ENCODE measurements at regions not wholly inside any gene's neighbourhood (a gene's known extent, or its start where the extent isn't known, plus 50 kb on each side); places are given as distances from the start of the nearest gene placed in this dataset.

DNA sequence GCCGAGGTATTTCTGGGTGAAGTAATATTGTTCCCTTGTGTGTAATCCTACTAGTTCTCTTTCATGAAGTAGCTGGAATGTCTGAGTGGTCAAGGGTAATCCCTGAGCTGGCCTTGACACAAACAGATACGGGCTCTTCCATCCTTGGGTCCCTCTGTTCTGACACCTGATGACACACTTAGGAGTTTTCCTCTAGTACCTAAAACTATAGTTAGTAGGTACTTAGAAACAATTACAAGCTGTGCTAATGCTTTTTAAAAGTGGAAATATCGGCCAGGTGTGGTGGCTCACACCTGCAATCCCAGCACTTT is 59.2 kb upstream of the IL1R1 start:
- TF ChIP-seq, protein P1, sequence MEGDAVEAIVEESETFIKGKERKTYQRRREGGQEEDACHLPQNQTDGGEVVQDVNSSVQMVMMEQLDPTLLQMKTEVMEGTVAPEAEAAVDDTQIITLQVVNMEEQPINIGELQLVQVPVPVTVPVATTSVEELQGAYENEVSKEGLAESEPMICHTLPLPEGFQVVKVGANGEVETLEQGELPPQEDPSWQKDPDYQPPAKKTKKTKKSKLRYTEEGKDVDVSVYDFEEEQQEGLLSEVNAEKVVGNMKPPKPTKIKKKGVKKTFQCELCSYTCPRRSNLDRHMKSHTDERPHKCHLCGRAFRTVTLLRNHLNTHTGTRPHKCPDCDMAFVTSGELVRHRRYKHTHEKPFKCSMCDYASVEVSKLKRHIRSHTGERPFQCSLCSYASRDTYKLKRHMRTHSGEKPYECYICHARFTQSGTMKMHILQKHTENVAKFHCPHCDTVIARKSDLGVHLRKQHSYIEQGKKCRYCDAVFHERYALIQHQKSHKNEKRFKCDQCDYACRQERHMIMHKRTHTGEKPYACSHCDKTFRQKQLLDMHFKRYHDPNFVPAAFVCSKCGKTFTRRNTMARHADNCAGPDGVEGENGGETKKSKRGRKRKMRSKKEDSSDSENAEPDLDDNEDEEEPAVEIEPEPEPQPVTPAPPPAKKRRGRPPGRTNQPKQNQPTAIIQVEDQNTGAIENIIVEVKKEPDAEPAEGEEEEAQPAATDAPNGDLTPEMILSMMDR (IDR thresholded peaks at IDR 0.05): no peak
- no peak for DNase-seq
- intact Hi-C loops (cut with DNase I): no loop called here
- no peak overlapping the region for H3K9ac ChIP-seq (ENCODE audit: low read depth in 2 of 2, low read length in 2 of 2)
- no peak overlapping the region for H3K4me3 ChIP-seq
- H3K4me1 ChIP-seq: no peaks in the 10 kb centered on the region
- no peaks in the 10 kb centered on the region for H3K36me3 ChIP-seq
- H3K9me3 ChIP-seq: no peaks in the 10 kb centered on the region
- H3K27me3 ChIP-seq: no peaks in the 10 kb centered on the region
- H3K27ac ChIP-seq: no peak overlapping the region

DNA sequence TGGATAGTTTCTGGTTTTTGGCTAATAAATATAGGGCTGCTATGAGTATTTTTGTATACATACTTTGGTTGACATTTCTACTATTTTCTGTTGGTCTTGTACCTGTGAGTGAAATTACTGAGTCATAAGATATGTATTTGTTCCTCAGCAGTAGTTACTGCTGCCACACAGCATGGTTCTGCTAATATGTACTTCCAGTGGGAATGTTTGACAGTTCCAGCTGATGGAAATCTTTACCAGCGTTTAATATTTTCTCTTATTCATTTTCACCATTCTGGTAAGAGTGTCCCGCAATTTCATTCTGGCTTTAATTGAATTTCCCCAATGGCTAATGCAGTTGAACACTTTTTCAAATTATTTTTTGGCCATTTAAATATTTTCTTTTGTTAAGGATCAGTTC is 57.9 kb upstream of the IL1R1 start:
- no peak for DNase-seq
- Histone ChIP-seq H3K4me1 (no peaks in the 10 kb centered on the region), H3K27ac (no peak overlapping the region), H3K9ac (ENCODE audit: low read depth in 2 of 2, low read length in 2 of 2) (no peak overlapping the region), H3K27me3 (no peaks in the 10 kb centered on the region), H3K4me3 (no peak overlapping the region), H3K36me3 (no peaks in the 10 kb centered on the region), H3K9me3 (no peaks in the 10 kb centered on the region)
- intact Hi-C loops (cut with DNase I): no loop called here
- TF ChIP-seq, protein P1 (IDR thresholded peaks at IDR 0.05): no peak

DNA sequence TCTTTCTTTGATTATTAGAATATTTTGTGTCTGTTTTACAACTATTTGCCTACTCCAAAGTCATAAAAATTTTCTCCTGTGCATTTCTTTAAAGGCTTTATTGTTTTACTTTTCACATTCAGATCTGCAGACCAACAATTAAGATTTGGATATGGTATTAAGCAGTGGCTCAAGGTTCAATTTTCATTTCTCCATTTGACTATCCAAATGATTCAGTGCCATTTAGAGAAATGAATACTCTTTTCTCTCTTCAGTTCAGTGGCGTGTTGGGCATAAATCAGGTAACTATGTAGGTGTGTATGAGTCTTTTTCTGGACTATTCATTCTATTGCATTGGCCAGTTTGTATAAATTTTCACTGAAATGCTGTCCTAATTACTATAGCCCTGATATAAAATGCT is 57.3 kb upstream of the IL1R1 start:
- Histone ChIP-seq H3K27ac (no peak overlapping the region), H3K36me3 (no peaks in the 10 kb centered on the region), H3K27me3 (no peaks in the 10 kb centered on the region), H3K9me3 (no peaks in the 10 kb centered on the region), H3K4me3 (no peak overlapping the region), H3K9ac (ENCODE audit: low read depth in 2 of 2, low read length in 2 of 2) (no peak overlapping the region), H3K4me1 (no peaks in the 10 kb centered on the region)
- intact Hi-C loops (cut with DNase I): no loop called here
- TF ChIP-seq, protein P1 (IDR thresholded peaks at IDR 0.05): no peak
- no peak for DNase-seq

DNA sequence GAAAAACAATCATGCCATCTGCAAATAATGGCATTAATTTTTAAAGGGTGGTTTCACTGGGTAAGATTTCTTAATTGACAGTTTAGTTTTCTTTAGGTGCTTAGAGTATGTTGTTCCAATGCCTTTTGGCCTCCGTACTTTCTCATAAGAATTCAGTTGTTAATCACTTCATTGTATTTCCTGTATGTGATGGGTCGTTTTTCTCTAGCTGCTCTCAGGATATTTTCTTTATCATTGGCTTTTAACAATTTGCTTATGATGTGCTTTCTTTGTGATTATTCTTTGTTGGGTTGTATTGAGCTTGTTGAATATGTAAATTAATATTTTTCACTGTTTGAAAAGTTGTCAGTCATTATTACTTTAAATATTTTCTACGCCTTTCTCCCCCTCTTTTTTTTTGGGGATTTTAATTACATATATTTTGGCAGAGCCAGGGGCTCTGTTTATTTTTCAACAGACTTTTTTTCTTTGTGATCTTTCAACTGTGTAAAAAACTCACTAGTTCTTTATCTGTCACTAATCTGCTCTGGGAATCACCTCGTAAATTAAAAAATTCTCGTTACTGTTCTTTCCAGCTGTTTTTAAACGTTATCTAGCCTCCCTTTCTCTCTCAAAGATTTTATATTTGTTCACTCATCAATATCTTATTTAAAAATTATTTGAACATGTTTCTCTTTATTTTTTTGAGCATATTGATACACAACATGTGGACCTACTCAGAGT is 56.2 kb upstream of the IL1R1 start:
- no peak overlapping the region for H3K9ac ChIP-seq (ENCODE audit: low read depth in 2 of 2, low read length in 2 of 2)
- H3K4me3 ChIP-seq: no peak overlapping the region
- no peaks in the 10 kb centered on the region for H3K27me3 ChIP-seq
- intact Hi-C loops (cut with DNase I): no loop called here
- H3K36me3 ChIP-seq: no peaks in the 10 kb centered on the region
- no peaks in the 10 kb centered on the region for H3K9me3 ChIP-seq
- no peak for DNase-seq
- TF ChIP-seq, protein P1 (IDR thresholded peaks at IDR 0.05): no peak
- no peak overlapping the region for H3K27ac ChIP-seq
- H3K4me1 ChIP-seq: no peaks in the 10 kb centered on the region

DNA sequence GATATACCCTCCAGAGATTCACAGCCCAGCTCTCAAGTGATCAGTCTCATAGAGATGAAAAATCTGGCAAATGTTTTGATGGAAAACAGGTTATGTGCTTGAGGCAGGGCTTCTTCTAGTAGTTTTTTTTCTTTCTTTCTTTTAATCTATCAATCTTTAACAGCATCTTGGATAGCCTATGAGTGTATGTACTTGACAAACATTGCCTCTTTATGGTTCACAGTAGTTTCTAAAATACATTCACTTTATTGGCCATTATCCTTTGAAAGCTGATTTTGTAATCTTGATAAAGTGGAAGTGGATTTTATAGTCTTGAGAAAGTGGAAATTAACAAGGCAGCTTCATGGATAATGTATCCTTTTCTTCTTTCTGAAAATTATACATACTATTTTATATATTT is 51.4 kb upstream of the IL1R1 start:
- no peaks in the 10 kb centered on the region for H3K36me3 ChIP-seq
- H3K4me3 ChIP-seq: no peak overlapping the region
- TF ChIP-seq, protein P1 (IDR thresholded peaks at IDR 0.05): no peak
- no peak overlapping the region for H3K27ac ChIP-seq
- no peaks in the 10 kb centered on the region for H3K4me1 ChIP-seq
- H3K27me3 ChIP-seq: no peaks in the 10 kb centered on the region
- no peak overlapping the region for H3K9ac ChIP-seq (ENCODE audit: low read depth in 2 of 2, low read length in 2 of 2)
- no peak for DNase-seq
- intact Hi-C loops (cut with DNase I): no loop called here
- H3K9me3 ChIP-seq: no peaks in the 10 kb centered on the region
